NCI-H146 (cell line): ENCODE measurements at regions not wholly inside any gene's neighbourhood (a gene's known extent, or its start where the extent isn't known, plus 50 kb on each side); places are given as distances from the start of the nearest gene placed in this dataset.

Experiments
- DNase-seq: peaks from one replicate; lab custom pipeline; 2025; lab: John Stamatoyannopoulos, UW

DNA sequence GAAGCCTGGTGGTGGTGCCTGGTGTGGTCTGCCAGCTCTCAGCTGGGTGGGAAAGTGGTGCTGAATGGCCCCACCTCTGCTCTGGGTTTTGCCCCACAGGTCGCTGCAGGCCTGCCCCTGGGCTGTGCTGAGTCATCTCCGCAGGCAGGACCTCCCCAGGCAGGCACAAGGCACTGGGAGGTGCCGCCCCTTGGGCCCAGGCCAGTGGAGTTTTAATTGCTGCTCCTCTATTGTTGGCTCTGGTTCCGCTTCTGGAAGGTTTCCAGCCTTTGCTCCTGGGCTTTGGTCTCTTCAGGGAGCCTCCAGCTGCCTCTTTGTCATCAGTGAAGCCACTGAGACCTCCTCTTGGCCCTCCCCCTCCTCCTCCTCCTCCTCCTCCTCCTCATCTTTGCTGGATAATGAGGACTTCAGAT, 180.3 kb upstream of the GRB10 start:
- DNase-seq: peak; percentile 56

DNA sequence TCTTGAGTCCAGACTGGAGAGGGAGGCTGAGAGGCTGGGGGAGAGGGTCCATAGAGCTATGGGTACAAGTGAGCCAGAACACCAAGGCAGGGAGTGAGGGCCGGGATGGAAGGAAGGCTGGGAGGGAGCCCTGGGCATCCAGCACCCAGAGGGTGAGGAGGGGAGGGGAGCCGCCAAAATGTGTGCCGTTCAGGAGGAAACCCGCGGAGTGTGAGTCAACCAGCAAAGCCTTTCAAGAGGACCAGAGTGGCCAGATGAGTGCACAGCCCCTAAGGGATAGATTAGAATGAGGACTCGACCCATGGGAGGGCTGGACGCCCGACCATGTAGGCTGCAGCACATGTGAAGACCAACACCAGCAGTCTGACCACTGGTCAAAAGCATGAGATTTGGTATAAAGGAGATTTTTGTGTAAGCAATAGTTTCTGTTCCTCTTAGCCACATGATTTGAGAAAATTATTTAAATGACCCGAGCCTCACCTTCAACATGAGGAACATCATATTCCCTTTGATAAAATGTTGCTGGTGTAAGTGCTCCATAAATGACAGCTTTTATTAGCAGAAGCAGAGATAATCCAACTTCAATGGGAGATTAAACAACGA, 179.7 kb upstream of the GRB10 start:
- DNase-seq: no peak

DNA sequence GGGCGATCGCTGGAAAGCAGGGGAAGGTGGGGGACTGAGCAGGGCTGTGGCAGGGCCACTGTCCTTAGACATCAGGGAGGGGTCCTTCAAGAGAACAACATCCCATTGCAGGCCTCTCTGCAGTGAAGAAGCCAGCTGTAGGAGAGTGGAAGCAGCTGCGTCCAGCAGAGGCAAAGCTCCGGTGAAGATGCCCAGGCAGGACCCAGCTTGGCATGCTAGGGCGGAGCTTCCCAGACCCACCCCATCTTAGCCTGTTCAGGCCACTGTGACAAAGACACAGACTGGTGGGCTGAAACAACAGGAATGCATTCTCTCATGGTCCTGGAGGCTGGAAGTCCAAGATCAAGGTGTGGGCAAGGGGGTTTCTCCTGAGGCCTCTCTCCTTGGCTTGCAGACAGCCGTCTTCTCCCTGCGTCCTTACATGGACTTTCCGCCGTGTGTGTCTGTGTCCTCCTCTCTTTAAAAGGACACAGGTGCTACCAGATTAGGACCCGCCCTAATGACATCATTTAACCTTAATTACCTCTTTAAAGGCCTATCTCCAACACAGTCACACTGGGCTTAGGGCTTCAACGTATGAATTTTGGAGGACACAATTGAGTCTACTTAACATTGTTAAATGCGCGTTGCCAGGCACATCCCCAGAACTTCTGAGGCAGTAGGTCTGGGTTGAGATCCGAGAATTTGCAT, 178.1 kb upstream of the GRB10 start:
- no peak for DNase-seq

DNA sequence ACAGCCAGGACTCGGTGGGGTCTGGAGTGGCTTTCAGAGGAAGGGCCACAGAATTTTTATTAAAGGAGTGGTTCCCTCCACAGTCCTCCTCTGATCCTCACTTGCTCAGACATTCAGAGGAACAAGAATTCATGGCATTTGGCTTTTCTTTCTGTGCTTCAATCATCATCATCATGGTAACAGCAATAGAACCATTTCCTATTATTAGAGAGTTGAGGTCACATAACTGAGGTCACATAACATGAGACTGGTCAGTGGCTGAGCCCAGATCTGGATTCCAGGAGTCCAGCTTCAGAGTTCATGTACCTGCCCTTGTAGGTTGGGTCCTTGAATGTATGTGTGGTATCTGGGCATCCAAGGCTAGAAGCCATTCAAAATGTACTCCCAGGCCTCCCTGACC, 177.3 kb upstream of the GRB10 start:
- no peak for DNase-seq

DNA sequence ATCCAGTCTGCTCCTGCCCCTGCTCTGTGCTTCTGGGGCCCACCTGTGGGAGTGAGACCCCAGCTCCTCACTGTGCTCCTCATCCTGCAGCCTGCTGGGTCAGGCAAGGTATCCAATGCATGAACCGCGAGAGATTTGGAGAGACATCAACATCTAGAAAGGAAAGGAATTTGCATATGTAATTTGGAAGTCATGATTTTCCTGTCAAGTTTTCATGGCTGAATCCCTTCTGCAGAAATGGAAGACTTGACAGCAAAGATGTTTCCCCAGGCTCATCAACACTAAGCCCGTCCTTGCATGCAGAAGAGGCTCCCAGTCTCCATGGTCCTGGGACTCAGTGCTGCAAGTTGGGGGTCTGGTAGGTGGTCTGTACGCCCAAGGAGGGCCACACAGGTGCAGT, 176.9 kb upstream of the GRB10 start:
- no peak for DNase-seq

DNA sequence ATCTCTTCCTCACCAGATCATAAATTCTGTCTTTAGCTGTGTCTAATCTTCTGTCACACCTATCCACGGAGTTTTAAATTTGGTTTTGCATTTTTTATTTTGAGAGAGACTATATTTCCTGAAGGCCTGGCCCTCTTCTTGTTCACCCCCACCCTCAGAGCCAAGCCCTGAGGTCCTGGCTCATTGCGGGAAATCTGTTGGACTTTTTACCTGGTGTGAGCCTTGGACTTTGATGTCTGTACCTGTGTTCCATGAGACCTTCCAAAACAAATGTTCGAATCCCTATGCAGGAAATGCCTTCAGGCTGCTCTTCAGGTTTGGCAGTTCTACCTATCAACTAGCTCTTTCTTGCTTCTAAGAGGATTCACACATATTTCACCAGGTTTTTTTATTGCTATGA, 175.2 kb upstream of the GRB10 start:
- no peak for DNase-seq

DNA sequence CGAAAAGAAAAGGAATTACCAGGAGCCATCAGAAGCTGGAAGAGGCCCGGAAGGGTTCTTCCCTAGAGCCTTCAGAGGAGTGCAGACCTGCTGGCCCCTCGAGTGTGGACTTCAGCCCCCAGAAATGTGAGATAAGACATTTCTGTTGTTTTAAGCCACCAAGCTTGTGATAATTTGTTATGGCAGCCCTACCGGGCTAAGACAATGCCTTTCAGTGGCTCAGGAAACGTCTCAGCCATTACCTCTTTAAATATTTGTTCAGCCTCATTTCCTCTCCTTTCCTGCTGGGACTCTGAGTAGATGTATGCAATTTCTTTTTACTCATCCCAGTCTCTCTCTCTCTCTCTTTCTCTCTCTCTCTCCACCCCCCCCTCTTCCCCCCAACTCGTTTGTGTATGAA, 174.7 kb upstream of the GRB10 start:
- DNase-seq: peak; percentile 64

DNA sequence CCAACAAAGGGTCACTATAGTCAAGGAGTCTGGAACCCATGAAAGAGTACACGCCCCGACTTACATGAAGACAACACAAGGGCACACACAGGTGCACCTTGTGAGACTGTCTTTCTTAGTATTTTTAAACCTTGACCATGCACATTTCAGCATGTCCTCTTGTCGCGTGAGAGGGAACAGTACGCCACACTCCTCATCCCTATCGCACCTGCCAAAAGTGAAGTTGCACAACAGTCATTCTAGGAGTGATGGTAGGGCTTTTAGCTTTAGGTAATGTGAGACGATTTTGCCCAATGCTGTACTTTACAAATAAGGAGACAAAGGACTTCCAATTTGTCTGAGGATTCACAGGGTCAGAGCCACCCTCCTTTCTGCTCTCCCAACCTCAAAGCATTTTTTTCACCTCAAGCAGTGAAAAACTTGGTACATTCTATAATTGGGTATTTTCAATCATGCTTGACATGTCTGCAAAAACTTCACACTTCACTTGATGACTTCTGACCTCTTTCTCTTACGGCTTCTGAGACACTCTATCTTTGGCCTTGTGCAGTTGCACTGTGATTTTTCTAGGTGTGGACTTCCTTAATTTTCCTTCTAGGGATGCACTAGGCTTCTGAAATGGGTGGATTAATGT, 173.9 kb upstream of the GRB10 start:
- DNase-seq: no peak

DNA sequence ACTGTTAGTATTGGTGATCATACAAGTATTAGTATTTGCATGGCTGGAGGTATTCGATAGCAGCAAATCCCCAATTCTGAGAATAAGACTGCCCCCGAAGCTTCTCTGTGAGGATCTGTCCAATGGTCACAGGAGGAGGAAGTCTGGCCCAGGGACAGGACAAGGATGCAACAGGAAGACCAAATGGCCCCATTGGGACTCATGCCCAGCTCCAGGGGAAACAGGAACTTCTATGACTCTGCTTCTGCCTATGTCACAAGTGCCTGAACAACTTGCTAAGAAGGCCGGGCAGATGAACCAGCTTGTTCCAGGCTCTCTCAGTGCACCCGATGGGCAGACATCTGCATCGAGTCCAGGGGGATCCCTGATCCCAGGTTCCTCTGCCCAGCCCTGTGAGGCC, 172.0 kb upstream of the GRB10 start:
- DNase-seq: no peak

DNA sequence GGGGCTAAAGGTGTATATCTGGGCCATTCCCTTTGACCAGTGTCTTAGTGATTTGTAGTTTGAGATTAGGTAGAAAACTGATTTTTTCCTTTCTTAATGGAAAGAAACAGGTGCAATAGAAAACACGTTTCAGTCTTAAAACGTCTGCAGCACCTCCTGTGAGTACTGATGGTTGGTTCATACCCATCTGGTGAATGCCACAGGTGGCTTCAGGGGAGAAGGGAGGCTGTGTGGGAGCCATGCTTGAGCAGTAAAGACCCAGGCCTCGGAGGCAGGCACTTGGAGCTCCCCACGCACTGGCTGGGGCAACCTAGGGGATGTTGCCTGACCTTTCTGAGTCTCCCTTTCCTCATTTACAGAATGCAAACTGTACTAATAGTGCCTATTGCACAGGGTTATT, 171.5 kb upstream of the GRB10 start:
- no peak for DNase-seq

DNA sequence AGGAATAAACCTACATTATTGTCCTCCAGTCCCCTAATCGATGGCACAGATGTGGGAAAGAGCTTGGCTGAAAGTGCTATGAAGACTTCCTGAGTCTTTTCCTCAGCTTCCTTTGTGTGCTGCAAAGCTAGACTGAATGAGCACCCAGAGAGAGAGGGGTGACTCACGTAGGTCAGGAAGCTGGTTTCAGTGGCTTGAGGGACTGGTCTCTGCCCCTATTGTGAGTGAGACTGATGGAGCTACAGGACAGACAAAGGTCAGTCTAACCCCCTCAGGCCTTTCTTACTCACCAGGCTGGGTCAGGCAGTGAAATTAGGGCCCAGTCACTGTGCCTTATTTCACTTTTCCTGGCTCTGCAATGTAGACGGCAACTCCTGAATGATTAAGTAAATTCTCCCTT, 171.1 kb upstream of the GRB10 start:
- no peak for DNase-seq

DNA sequence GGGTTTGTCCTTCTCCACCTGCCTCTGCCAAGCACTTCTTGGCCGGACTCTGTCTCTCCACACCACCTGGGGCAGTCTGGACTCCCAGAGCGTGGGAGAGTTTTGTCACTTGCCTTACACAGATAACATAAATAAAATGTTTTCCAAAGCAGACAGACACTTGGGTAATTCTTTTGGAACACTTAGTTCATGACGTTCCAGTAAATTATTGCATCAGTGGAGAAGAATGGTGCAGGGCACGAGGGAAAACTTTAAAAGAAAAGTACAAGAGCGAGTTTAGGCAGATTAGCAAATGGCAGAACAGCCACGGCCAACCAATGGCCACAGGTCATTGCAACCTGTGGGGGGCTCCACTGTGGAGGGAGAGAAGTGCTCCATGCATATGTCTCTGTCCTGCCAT, 170.6 kb upstream of the GRB10 start:
- DNase-seq: no peak

DNA sequence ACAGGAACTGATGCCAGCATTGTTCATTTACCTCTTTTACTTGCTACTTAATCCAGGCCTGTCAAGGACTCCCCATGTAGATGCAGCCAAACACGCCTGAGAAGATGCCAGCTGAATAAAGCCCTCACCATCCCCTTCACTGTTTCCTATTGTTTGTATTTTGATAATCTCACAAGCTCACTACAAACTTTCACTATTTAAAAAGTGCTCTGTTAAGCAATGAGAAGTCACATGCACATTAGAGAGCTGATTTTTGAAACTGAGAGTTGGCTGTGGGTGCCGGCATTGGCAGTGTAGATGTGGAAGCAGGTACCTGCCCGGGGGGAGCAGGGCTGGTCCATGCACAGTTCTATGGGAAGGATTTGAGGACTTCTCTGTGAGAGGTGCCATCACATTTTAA, 169.8 kb upstream of the GRB10 start:
- no peak for DNase-seq

DNA sequence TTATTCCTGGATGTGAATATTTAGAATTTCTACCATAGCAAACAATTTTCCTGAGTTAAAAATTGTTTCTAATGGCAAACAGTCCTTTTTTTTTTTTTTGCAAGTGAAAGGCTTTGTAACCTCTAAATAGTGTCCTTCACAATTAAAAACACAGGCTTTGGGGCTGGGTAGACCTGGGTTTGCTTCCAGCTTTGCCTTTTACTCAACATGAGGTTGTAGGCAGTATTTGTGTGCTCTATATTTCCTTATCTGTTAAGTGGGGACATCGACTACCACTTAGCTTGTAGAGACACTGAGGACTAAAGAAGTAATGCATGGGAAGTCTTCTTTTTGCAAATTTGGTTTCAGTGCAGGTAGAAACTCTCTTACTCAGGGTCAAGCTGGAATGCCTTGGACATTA, 169.4 kb upstream of the GRB10 start:
- no peak for DNase-seq

DNA sequence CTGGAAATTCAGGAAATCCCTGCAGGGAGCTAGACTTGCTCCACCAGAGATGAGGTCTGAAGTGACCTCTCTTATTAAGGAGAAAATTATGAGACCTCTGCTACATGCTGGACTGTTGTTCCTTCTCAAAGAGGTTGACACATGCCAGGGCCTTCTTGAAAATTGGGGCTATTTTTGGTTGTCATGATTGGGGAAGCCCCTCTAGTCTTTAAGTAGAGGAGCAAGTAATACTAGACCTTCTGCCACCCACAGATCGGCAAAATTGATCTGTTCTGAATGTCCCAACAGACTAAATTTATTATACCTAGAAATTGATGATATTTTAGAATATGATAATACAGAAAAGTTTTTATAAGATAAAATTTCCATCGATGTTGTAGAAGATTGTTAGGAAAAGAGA, 160.8 kb upstream of the GRB10 start:
- no peak for DNase-seq

DNA sequence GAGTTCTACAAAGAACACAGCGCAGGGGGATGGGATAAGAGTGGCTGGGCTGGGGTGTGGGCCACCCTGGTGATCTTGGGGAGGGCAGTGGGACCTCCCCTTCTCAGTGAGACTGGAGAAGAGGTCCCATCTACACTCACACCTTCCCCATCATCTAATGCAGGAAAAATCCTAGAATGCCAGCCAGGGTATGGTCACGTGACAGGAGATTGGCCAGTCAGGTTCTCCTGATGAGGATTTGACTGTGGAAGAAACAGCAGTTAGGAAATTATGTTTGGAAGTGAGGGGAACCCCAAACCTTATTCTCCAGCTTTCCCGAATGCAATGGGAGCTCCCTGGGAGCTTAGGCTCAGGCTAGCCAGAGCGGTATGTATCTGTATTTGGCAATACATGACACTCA, 158.8 kb upstream of the GRB10 start:
- DNase-seq: no peak

DNA sequence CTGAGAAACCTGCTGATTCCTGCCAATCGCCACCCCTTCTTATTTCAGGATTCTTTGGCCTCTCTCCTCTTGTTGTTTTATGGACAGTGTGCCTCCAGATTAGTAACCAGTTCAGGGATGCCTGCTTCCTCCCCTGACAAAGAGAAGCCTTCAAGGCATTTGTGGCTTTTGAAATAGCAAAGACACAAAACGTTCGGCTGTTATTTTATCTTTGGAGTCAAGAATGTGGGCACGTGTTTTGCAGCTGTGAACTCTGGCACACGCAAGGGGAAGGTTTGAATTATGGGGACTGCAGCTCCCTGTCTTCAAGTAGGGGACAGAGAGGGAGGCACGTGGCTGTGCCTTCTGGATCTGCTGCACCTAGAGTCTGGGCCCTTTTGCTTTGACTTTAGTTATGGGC, 157.9 kb upstream of the GRB10 start:
- no peak for DNase-seq

DNA sequence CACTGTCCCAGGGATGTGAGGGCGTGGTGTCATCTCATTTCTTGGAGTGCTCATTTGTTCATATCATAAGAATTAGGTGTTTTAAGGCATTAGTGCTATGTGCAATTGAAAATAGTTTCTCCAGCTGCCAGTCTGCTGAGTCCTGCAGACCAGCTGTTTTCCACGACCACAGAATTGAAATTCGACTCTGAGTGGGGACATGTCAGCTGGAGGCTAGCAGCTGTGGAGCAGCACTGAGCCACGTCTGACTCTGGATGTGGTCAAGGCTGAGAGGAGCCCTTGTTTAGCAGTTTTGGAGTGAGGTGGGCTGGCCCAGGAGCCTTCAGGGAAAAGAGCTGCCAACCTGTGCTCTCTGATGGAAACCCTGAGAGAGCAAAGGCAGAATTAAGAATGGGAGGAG, 156.3 kb upstream of the GRB10 start:
- DNase-seq: no peak

DNA sequence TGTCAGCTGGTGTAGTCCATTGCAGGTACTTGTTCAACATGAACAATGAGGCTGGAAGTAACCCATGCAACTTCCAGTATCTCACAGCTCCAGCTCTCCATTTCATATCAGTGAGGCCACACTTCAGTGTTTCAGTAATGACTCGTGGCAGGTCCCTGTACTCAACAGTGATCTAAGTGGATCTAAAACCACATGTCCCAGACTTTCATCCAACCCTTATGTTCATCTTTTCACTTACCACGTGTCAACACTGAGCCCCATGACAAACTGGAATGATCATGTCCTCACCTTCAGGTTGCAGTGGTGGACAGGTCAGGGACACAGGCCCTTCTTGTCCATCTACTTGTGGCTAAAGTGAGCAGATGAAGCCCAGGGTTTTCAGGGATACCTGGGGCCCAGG, 155.0 kb upstream of the GRB10 start:
- DNase-seq: no peak

DNA sequence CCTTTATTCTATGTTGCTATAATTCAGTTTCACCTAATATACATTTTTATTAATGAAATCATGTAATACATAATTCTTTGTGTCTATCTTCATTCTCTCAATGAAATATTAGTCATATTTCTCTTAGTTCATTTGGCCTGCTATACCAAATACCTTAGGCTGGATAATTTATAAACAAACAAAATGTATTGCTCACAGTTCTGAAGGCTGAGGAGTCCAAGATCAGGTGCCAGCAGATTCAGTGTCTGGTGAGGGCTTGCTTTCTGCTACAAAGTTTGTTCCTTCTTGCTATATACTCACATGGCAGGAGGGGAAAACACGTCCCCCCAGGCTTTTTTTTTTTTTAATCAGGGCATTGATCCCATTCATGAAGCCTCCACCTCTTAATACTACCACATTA, 143.4 kb upstream of the GRB10 start:
- no peak for DNase-seq

DNA sequence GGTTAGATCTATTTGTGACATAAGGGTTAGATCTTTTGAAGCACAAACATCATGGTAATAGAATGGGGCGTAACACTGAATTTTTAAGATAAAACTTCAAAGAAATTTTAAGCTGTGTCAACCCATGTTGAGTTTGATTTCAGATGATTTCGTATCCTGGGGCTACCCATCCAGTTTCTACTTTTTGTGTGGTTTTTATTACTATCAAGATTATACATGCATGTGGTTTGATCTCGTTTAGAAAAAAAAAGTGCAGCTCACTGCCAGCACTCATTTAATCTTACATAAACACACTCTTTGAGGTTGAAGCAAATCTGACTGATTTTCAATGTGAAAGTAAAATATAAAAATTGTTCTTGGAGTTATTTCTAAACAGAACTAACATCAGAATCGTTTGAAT, 140.8 kb upstream of the GRB10 start:
- no peak for DNase-seq

DNA sequence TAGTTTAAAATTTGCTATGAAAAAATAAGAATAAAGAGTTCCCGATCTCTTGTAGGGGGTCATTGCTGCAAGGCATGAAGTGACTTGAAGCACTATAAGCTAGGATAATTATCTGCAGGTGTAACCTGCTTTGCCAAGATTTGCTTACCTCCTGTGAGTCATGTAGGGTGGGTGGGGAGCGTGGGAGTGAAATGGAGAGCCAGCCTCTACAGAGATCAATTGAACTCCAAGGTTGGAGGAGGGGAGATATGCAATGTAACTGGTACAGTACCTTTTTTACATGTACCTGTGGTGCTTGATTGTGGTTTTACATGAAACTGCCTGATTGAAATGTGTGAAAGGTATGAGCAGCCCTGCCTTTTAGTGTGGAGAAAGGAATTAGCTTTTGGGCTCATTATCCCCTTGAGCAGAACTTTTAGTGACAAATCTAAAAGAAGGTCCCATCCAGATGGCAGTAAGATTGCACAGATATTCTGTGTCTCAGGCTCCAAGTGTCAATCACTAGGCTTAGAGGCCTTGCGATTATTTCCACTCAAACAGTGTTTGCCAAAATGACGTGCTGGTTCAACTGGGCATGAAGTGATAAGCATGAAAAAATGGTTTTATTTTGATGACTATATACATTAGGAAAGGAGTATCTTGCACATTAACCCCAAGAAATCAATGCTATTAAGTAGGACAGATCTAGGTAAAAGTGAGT, 138.6 kb upstream of the GRB10 start:
- DNase-seq: no peak

DNA sequence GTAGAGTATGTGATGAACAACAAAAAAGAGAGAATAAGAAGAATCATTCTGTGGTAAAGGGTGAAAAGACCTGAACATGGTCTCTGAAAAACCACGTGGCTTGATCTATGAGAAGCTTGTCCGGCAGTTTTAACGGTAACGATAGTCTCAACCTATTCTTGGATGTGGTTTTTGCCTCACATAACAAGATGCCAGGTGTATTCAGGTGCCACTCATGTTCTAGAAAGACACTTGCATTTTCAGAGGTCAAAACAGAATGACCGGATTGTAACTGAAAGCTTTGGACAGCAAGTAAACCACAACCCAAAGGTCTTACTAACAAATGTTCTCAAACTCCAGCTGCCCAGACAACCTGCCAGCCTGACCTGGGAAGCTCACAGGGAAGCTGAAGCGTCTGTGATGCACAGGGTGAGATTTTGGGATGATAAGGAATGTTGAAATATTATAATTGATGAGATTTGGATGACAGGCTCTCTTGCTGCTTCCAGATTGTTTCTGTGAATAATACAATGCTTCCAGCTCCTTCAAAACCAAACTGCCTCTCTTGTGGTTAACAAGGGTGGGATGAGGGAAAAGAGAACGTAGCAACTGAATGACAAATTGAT, 137.4 kb upstream of the GRB10 start:
- no peak for DNase-seq
